A673 (cell line): ENCODE measurements at regions not wholly inside any gene's neighbourhood (a gene's known extent, or its start where the extent isn't known, plus 50 kb on each side); places are given as distances from the start of the nearest gene placed in this dataset.

Experiments used
- BruUV-seq: library from RNA; stranded (reverse); fragments of 400-500 nt; replicated peaks from 2 replicates; lab custom pipeline; 2021; lab: Mats Ljungman, UMichigan
- CTCF ChIA-PET: fragments of 300-600 bp; sonication (Branson Sonifier 250); formaldehyde crosslinking; loops from one replicate; lab custom pipeline; 2022; ENCODE audit warnings: antibody characterized with exemption; lab: Charles Lee
- POLR2A ChIA-PET: fragments of 300-600 bp; sonication (Branson Sonifier 250); formaldehyde crosslinking; loops from one replicate; lab custom pipeline; 2022; ENCODE audit warnings: antibody characterized with exemption; ENCODE audit not compliant: low non-redundant PET; lab: Charles Lee
- DNase-seq: peaks from one replicate; pipeline ENCODE4 v3.0.0-alpha.2; 2015; ENCODE audit warnings: low spot score
- H3K27ac ChIP-seq: fragments of 200-600 bp; sonication (generic); 2 replicates; pipeline ENCODE4 v1.5.1; 2016; ENCODE audit warnings: mixed run types, low read depth, mild to moderate bottlenecking, mixed read lengths, antibody characterized with exemption, low read length; ENCODE audit not compliant: poor library complexity, severe bottlenecking
- H3K27me3 ChIP-seq: fragments of 200-600 bp; sonication (generic); replicated peaks from 2 replicates; pipeline ENCODE4 v1.6.1; 2017; ENCODE audit warnings: mixed run types, low read depth, mild to moderate bottlenecking, mixed read lengths, antibody characterized with exemption, low read length; ENCODE audit not compliant: insufficient read depth, poor library complexity
- H3K36me3 ChIP-seq: fragments of 200-600 bp; sonication (generic); 2 replicates; pipeline ENCODE4 v1.6.1; 2016; ENCODE audit warnings: mixed run types, mild to moderate bottlenecking, mixed read lengths, antibody characterized with exemption, low read length; ENCODE audit not compliant: insufficient read depth, poor library complexity, severe bottlenecking
- H3K4me1 ChIP-seq: fragments of 200-600 bp; sonication (generic); 2 replicates; pipeline ENCODE4 v1.6.1; 2017; ENCODE audit warnings: mixed run types, mild to moderate bottlenecking, mixed read lengths, antibody characterized with exemption, low read length; ENCODE audit not compliant: insufficient read depth, poor library complexity, severe bottlenecking
- H3K4me3 ChIP-seq: fragments of 200-600 bp; sonication (generic); 2 replicates; pipeline ENCODE4 v1.5.1; 2016; ENCODE audit warnings: low read depth, mixed run types, mild to moderate bottlenecking, mixed read lengths, low read length; ENCODE audit not compliant: poor library complexity, severe bottlenecking
- H3K9me3 ChIP-seq: fragments of 200-600 bp; sonication (generic); 2 replicates; pipeline ENCODE4 v1.6.1; 2016; ENCODE audit warnings: mixed run types, low read depth, mild to moderate bottlenecking, mixed read lengths, antibody characterized with exemption, low read length; ENCODE audit not compliant: poor library complexity, severe bottlenecking
- CTCF ChIP-seq: fragments of 300-800, 200-600 bp; sonication (generic); conservative IDR thresholded peaks from 2 replicates; pipeline ENCODE4 v1.5.1; 2017; ENCODE audit warnings: low read depth, mild to moderate bottlenecking, antibody characterized with exemption, low read length, moderate library complexity, mixed read lengths
- EZH2 ChIP-seq: fragments of 200-600 bp; sonication (generic); IDR thresholded peaks from 2 replicates; pipeline ENCODE4 v1.6.1; 2017; ENCODE audit warnings: borderline replicate concordance, low read depth, mild to moderate bottlenecking, mixed read lengths, antibody characterized with exemption, low read length; ENCODE audit not compliant: poor library complexity, severe bottlenecking
- intact Hi-C: fragments of 100-400 bp; cut with micrococcal nuclease; formaldehyde crosslinking; loops from one replicate; pipeline ENCODE4 v1.10.0; 2022; ENCODE audit not compliant: unreplicated experiment

- no peak for TF ChIP-seq EZH2
- no peak for TF ChIP-seq CTCF
- H3K4me3 ChIP-seq, result no peak overlapping the region
- H3K36me3 ChIP-seq, result no peaks in the 10 kb centered on the region
- no peak overlapping the region for H3K27ac ChIP-seq
- intact Hi-C loops, result no loop called here
- no peaks in the 10 kb centered on the region for H3K4me1 ChIP-seq
- no peak for DNase-seq
- CTCF ChIA-PET, result no interaction called here
- no TSS peak for BruUV-seq
- H3K9me3 ChIP-seq, result no peaks in the 10 kb centered on the region
- POLR2A ChIA-PET, result no interaction called here
- no peaks in the 10 kb centered on the region for H3K27me3 ChIP-seq
These were observed 79.1 kb downstream of the ZNF365 start for GRCh38 chr10:62453274-62453673.

GRCh38 chr10:62454687-62455397 lies 80.7 kb downstream of the ZNF365 start:
- DNase-seq, result no peak
- Histone ChIP-seq H3K9me3 (no peaks in the 10 kb centered on the region), H3K27ac (no peak overlapping the region), H3K4me1 (peaks cover 11% of the 10 kb centered on the region), H3K4me3 (no peak overlapping the region), H3K27me3 (no peaks in the 10 kb centered on the region), H3K36me3 (no peaks in the 10 kb centered on the region)
- intact Hi-C loops, result no loop called here
- POLR2A ChIA-PET, result interaction anchor here (0.6 kb wide), 1 partner anchor 1656 kb away, joined by 4 read pairs; no protein-coding TSS in a partner anchor
- no peak for TF ChIP-seq EZH2
- CTCF ChIA-PET, result interaction anchor here (0.7 kb wide), 1 partner anchor 941 kb away, joined by 3 read pairs; no protein-coding TSS in a partner anchor
- no TSS peak for BruUV-seq

- H3K4me3 ChIP-seq, result no peak overlapping the region
- ChIA-PET CTCF (no interaction called here), POLR2A (no interaction called here)
- H3K27ac ChIP-seq, result no peak overlapping the region
- peaks cover 11% of the 10 kb centered on the region for H3K4me1 ChIP-seq
- intact Hi-C loops, result no loop called here
- DNase-seq, result no peak
- BruUV-seq, result no TSS peak
- no peaks in the 10 kb centered on the region for H3K27me3 ChIP-seq
- H3K36me3 ChIP-seq, result no peaks in the 10 kb centered on the region
- TF ChIP-seq CTCF, result no peak
- TF ChIP-seq EZH2, result no peak
- H3K9me3 ChIP-seq, result no peaks in the 10 kb centered on the region
These were observed 82.5 kb downstream of the ZNF365 start for GRCh38 chr10:62456611-62457101.
